H1 (cell line): ENCODE measurements at regions not wholly inside any gene's neighbourhood (a gene's known extent, or its start where the extent isn't known, plus 50 kb on each side); places are given as distances from the start of the nearest gene placed in this dataset.

Experiments used
- CTCF ChIA-PET: fragments of 300-600 bp; sonication (Branson Sonifier 250); formaldehyde crosslinking; loops from one replicate; lab custom pipeline; 2021; ENCODE audit not compliant: partially characterized antibody; lab: Charles Lee
- POLR2A ChIA-PET: fragments of 300-600 bp; sonication (Branson Sonifier 250); formaldehyde crosslinking; loops from one replicate; lab custom pipeline; 2021; ENCODE audit warnings: inconsistent platforms; ENCODE audit not compliant: partially characterized antibody; lab: Charles Lee
- DNase-seq, 2 experiments: peaks; one replicate each; pipeline versions ENCODE4 v3.0.0 to v3.0.0-alpha.2; 2010 to 2022; ENCODE audit warnings: low spot score in 2 of 2, low read depth in 1 of 2, mixed read lengths in 1 of 2
- FAIRE-seq: peaks from 2 replicates; lab custom pipeline; 2011; peaks lifted over from hg19 to GRCh38; lab: Jason Lieb, UNC
- H2AFZ ChIP-seq: 2 replicates; pipeline ENCODE4 v1.8.1; 2012; ENCODE audit warnings: low read length, inconsistent platforms
- H2AK5ac ChIP-seq: 2 replicates; pipeline ENCODE4 v1.6.1; 2013; ENCODE audit warnings: low read depth, low read length
- H2BK120ac ChIP-seq: replicated peaks from 2 replicates; pipeline ENCODE3; 2013; ENCODE audit warnings: low read depth, low read length, inconsistent platforms
- H2BK12ac ChIP-seq: 2 replicates; pipeline ENCODE4 v1.6.1; 2013; ENCODE audit warnings: low read depth, low read length
- H2BK15ac ChIP-seq: 2 replicates; pipeline ENCODE4 v1.6.1; 2013; ENCODE audit warnings: low read length
- H2BK20ac ChIP-seq: 2 replicates; pipeline ENCODE4 v1.6.1; 2013; ENCODE audit warnings: low read length
- H2BK5ac ChIP-seq: 2 replicates; pipeline ENCODE4 v1.6.1; 2013; ENCODE audit warnings: low read depth, low read length
- H3K14ac ChIP-seq: 2 replicates; pipeline ENCODE4 v1.6.1; 2013; ENCODE audit warnings: inconsistent platforms; ENCODE audit not compliant: insufficient read length
- H3K18ac ChIP-seq: 2 replicates; pipeline ENCODE4 v1.6.1; 2013; ENCODE audit warnings: low read length; ENCODE audit errors: extremely low read depth
- H3K23ac ChIP-seq: 2 replicates; pipeline ENCODE4 v1.6.1; 2013; ENCODE audit warnings: inconsistent platforms; ENCODE audit not compliant: insufficient read length
- H3K23me2 ChIP-seq: 2 replicates; pipeline ENCODE4 v1.6.1; 2013; ENCODE audit warnings: low read depth, low read length
- H3K27ac ChIP-seq: 2 replicates; pipeline ENCODE4 v1.6.1; 2011; ENCODE audit warnings: low read depth, low read length, inconsistent platforms
- H3K27me3 ChIP-seq, 4 experiments: replicated peaks in 1 of 4; 1 replicate in 1 of 4; 2 replicates in 3 of 4; pipeline versions ENCODE4 v1.6.1 to v1.8.1; 2011 to 2013; ENCODE audit warnings: low read length in 3 of 4, mild to moderate bottlenecking in 3 of 4, inconsistent platforms in 2 of 4, mixed read lengths in 2 of 4, moderate library complexity in 1 of 4; ENCODE audit not compliant: control insufficient read depth in 3 of 4, insufficient read depth in 3 of 4; ENCODE audit errors: extremely low read depth in 1 of 4
- H3K36me3 ChIP-seq, 4 experiments: 2 replicates each; pipeline versions ENCODE4 v1.6.1 to v1.8.1; 2011 to 2013; ENCODE audit warnings: mild to moderate bottlenecking in 4 of 4, low read length in 3 of 4, moderate library complexity in 2 of 4, control low read depth in 1 of 4, inconsistent platforms in 1 of 4; ENCODE audit not compliant: insufficient read depth in 4 of 4, control insufficient read depth in 2 of 4
- H3K4ac ChIP-seq: replicated peaks from 2 replicates; pipeline ENCODE3; 2013; ENCODE audit warnings: low read length, low read depth, mixed read lengths, inconsistent platforms; ENCODE audit not compliant: insufficient read length
- H3K4me1 ChIP-seq, 4 experiments: replicated peaks in 1 of 4; 1 replicate in 1 of 4; 2 replicates in 3 of 4; pipeline versions ENCODE4 v1.6.1 to v1.8.1; 2011 to 2013; ENCODE audit warnings: low read length in 3 of 4, inconsistent platforms in 2 of 4, mixed read lengths in 1 of 4; ENCODE audit not compliant: insufficient read depth in 4 of 4, control insufficient read depth in 3 of 4
- H3K4me2 ChIP-seq, 2 experiments: 2 replicates each; pipeline versions ENCODE4 v1.6.1 to v1.8.1; 2011 to 2013; ENCODE audit warnings: low read depth in 2 of 2, low read length in 2 of 2, control low read depth in 1 of 2, inconsistent platforms in 1 of 2, mild to moderate bottlenecking in 1 of 2; ENCODE audit not compliant: insufficient read depth in 1 of 2
- H3K4me3 ChIP-seq, 4 experiments: fragments of 200-600, 300-600 bp in 1 of 4; sonication (generic), shearing (Covaris generic), sonication (Bioruptor Twin) in 1 of 4; 2 replicates each; pipeline versions ENCODE4 v1.5.1 to v1.8.1; 2011 to 2016; ENCODE audit warnings: low read length in 4 of 4, low read depth in 3 of 4, control low read depth in 2 of 4, inconsistent platforms in 2 of 4, mild to moderate bottlenecking in 2 of 4, mixed read lengths in 1 of 4, moderate library complexity in 1 of 4; ENCODE audit not compliant: insufficient read depth in 2 of 4; ENCODE audit errors: extremely low read depth in 1 of 4
- H3K56ac ChIP-seq: replicated peaks from 2 replicates; pipeline ENCODE3; 2013; ENCODE audit warnings: low read depth, mild to moderate bottlenecking, mixed read lengths, low read length, inconsistent platforms; ENCODE audit not compliant: insufficient read length
- H3K79me1 ChIP-seq: 2 replicates; pipeline ENCODE4 v1.6.1; 2013; ENCODE audit warnings: low read depth, low read length, control low read depth
- H3K79me2 ChIP-seq, 2 experiments: 2 replicates each; pipeline versions ENCODE4 v1.6.1 to v1.8.1; 2012 to 2013; ENCODE audit warnings: low read length in 2 of 2, mild to moderate bottlenecking in 2 of 2, inconsistent platforms in 1 of 2; ENCODE audit not compliant: insufficient read depth in 2 of 2, control insufficient read depth in 1 of 2
- H3K9ac ChIP-seq, 4 experiments: replicated peaks in 1 of 4; 1 replicate in 1 of 4; 2 replicates in 3 of 4; pipeline versions ENCODE4 v1.6.1 to v1.8.1; 2011 to 2013; ENCODE audit warnings: low read depth in 3 of 4, low read length in 3 of 4, control low read depth in 2 of 4, mild to moderate bottlenecking in 2 of 4, moderate library complexity in 2 of 4, inconsistent platforms in 1 of 4; ENCODE audit errors: extremely low read depth in 1 of 4
- H3K9me3 ChIP-seq, 2 experiments: 2 replicates each; pipeline versions ENCODE4 v1.6.1 to v1.8.1; 2012 to 2013; ENCODE audit warnings: mild to moderate bottlenecking in 2 of 2, moderate library complexity in 2 of 2, control low read depth in 1 of 2, inconsistent platforms in 1 of 2, low read depth in 1 of 2, low read length in 1 of 2, mixed read lengths in 1 of 2; ENCODE audit not compliant: insufficient read depth in 2 of 2
- H4K20me1 ChIP-seq, 2 experiments: replicated peaks in 1 of 2; 2 replicates each; pipeline versions ENCODE3 to v1.8.1; 2011 to 2013; ENCODE audit warnings: inconsistent platforms in 2 of 2, low read length in 2 of 2, mild to moderate bottlenecking in 1 of 2; ENCODE audit not compliant: insufficient read depth in 2 of 2, control insufficient read depth in 1 of 2
- H4K5ac ChIP-seq: 2 replicates; pipeline ENCODE4 v1.6.1; 2013; ENCODE audit warnings: low read length, low read depth, mixed read lengths, inconsistent platforms; ENCODE audit not compliant: insufficient read length
- H4K8ac ChIP-seq: 2 replicates; pipeline ENCODE4 v1.8.0; 2013; ENCODE audit warnings: mild to moderate bottlenecking, moderate library complexity, low read length, inconsistent platforms; ENCODE audit not compliant: insufficient read depth; ENCODE audit errors: extremely low read depth
- H4K91ac ChIP-seq: replicated peaks from 2 replicates; pipeline ENCODE3; 2013; ENCODE audit warnings: low read length, mixed read lengths, inconsistent platforms; ENCODE audit not compliant: insufficient read length
- SP2 ChIP-seq: IDR thresholded peaks from 2 replicates; pipeline ENCODE4 v1.6.1; 2012; ENCODE audit warnings: mild to moderate bottlenecking, low read length, inconsistent platforms
- WGBS, 2 experiments: shearing (Covaris generic) in 1 of 2; methylation state at CpG; one replicate each; pipeline versions ENCODE4 v1.1.6 to v1.1.7; 2013 to 2015; ENCODE audit warnings: low lambda C conversion rate in 2 of 2, mixed read lengths in 2 of 2, inconsistent platforms in 1 of 2, low coverage in 1 of 2, missing lambda C conversion rate in 1 of 2; ENCODE audit not compliant: insufficient replicate concordance in 2 of 2, insufficient coverage in 1 of 2, insufficient read length in 1 of 2; ENCODE audit errors: extremely low coverage in 1 of 2, missing lambda C conversion rate in 1 of 2; 5-methylcytosine and 5-hydroxymethylcytosine counted together

DNA sequence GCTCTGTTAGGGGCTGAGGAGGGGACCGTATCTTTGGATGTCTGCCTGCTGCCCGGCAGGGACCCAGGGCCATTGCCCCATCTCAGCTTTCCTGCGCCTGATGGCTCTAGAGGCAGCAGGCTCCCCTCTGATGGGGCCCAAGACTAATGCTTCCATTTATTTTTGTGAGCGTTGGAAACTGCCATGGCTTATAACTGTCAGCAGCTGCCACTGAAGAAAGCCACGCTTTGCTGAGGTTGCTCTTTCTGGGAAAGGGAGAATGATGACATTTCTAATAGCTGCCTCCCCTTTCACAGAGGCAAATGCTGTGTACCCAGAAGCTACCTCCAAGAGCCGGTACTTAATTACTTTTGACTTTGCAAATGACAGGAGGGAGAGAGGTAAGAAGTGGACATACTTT is 103.8 kb downstream of the HAPSTR1 start:
- CTCF ChIA-PET, result interaction anchor here (0.5 to 2.7 kb wide), 7 partner anchors 11 to 181 kb away, joined by 3 to 12 read pairs (median 4); no protein-coding TSS in a partner anchor
- H3K4me1 ChIP-seq, result no peaks in the 10 kb centered on the region
- peaks cover 8% of the 10 kb centered on the region; the same call in 1 of the 2 replicates for H3K23me2 ChIP-seq
- no peak overlapping the region for H4K91ac ChIP-seq
- H3K23ac ChIP-seq, result no peak overlapping the region
- H3K4me2 ChIP-seq, result no peak overlapping the region
- no peak overlapping the region for H2AK5ac ChIP-seq
- FAIRE-seq (no peak), DNase-seq (no peak)
- no peak overlapping the region for H2BK20ac ChIP-seq
- H2BK15ac ChIP-seq, result no peak overlapping the region
- no peaks in the 10 kb centered on the region for H3K79me1 ChIP-seq
- H3K4ac ChIP-seq, result no peak overlapping the region
- no peak overlapping the region for H3K4me3 ChIP-seq
- H3K36me3 ChIP-seq, result no peaks in the 10 kb centered on the region
- no peaks in the 10 kb centered on the region for H3K27me3 ChIP-seq
- no peak overlapping the region for H3K14ac ChIP-seq
- POLR2A ChIA-PET, result no interaction called here
- no peak overlapping the region for H3K56ac ChIP-seq
- no peak overlapping the region for H2BK12ac ChIP-seq
- H3K18ac ChIP-seq, result no peak overlapping the region
- H4K20me1 ChIP-seq, result peaks cover 0 to 1% of the 10 kb centered on the region in 2 experiments
- H4K8ac ChIP-seq, result no peak overlapping the region
- no peak overlapping the region for H2BK5ac ChIP-seq
- H2BK120ac ChIP-seq, result no peak overlapping the region
- H3K9me3 ChIP-seq, result no peaks in the 10 kb centered on the region
- no peak overlapping the region for H2AFZ ChIP-seq
- no peaks in the 10 kb centered on the region for H3K79me2 ChIP-seq
- WGBS, 2 experiments, result 92% methylated on average over 6 of the region's 6 CpGs; no CpG with 5 or more reads in 1 of the 2 experiments
- H3K9ac ChIP-seq, result no peak overlapping the region
- H4K5ac ChIP-seq, result no peak overlapping the region
- H3K27ac ChIP-seq, result no peak overlapping the region
- no peak for TF ChIP-seq SP2
